ENCODE measurements at regions not wholly inside any gene's neighbourhood (a gene's known extent, or its start where the extent isn't known, plus 50 kb on each side); places are given as distances from the start of the nearest gene placed in this dataset.
A peak's percentile ranks its signal among the peaks of the same experiment; 100 is the strongest.

DNA sequence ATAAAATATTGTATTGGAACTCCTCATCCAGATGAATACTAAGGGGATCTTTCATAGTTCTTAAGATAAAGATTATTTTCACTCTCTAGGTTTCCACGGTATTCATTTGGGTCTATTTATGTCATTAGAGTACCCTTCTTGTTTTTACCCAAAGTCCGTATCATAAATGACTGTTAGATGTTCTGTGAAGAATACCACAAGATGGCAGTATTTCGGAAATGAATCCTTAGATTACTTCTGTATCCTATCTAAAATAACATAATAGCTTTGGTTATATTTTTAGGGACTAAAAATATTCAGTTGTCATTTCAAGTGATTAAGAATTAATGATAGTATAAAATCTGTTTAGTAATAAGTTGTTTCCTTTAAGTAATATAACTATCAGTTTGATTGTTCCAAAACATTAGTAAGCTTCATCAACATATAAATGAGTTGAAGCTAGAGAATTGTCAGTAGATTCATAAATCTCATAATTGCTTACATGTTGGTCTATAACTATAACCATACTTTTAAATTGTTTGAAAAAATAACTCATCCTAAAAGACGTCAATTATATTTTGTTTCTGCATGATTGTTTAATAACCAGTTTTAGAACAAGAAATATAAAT, 337.5 kb upstream of the KCND2 start:
- TF ChIP-seq CTCF (IDR thresholded peaks at IDR 0.05) (peak; percentile 10), EZH2 (IDR thresholded peaks at IDR 0.05; ENCODE audit: borderline replicate concordance, insufficient read depth, low read depth, low read length, poor library complexity, severe bottlenecking) (no peak)
